ENCODE measurements at regions not wholly inside any gene's neighbourhood (a gene's known extent, or its start where the extent isn't known, plus 50 kb on each side); places are given as distances from the start of the nearest gene placed in this dataset.
"Not testable (repeated sequence)": the region's sequence is repeated elsewhere in the genome, so short reads cannot be mapped to it uniquely, and the experiment has no call there.

DNA sequence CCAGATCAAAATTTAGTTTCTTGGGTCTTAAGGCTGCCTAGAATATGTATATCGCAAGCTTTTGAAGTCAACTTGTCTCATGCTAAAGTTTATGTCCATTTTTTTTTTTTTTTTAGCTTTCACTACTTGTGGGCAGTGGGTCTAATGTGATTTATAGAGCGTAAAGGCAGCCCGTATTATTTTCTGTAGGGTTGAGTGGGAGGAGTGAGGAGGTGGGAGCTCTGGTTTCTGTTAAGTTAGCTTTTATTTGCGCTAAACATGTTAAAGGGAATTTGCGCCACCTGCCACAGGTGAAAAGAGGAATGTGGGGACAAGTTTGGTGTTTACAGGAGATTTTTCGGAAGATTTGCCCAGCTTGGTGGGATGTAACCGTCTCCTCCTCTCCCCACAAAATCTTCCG, 234.2 kb downstream of the IL20RB start:
- H3K36me3 Mint-ChIP-seq: no peaks in the 10 kb centered on the region
- peaks cover 0 to 25% (median 22%) of the 10 kb centered on the region in 5 donors for H3K27me3 Mint-ChIP-seq
- no peak overlapping the region for H3K4me3 Mint-ChIP-seq
- Histone ChIP-seq H3K27ac (ENCODE audit: low read depth, low read length) (no peak overlapping the region), H3K36me3 (ENCODE audit: control insufficient read depth in 2 of 3, insufficient read depth in 3 of 3, low read length in 3 of 3) (no peaks in the 10 kb centered on the region), H3K4me1 (ENCODE audit: control insufficient read depth in 2 of 2, insufficient read depth in 2 of 2, low read length in 2 of 2) (no peaks in the 10 kb centered on the region), H3K9me3 (ENCODE audit: control insufficient read depth in 2 of 3, low read length in 3 of 3) (no peaks in the 10 kb centered on the region), H3K27me3 (ENCODE audit: control insufficient read depth in 2 of 2, insufficient read depth in 2 of 2, low read length in 2 of 2) (no peaks in the 10 kb centered on the region), H3K4me3 (ENCODE audit: low read length) (no peak overlapping the region)
- intact Hi-C loops (cut with micrococcal nuclease): no loop called here
- ATAC-seq (no peak), DNase-seq (no peak)
- CTCF ChIA-PET: no interaction called here
- H3K27ac Mint-ChIP-seq: no peak overlapping the region
- POLR2A ChIA-PET: no interaction called here
- no peaks in the 10 kb centered on the region for H3K4me1 Mint-ChIP-seq
- H3K9me3 Mint-ChIP-seq: peaks cover 0 to 4% (median 0%) of the 10 kb centered on the region in 11 donors

DNA sequence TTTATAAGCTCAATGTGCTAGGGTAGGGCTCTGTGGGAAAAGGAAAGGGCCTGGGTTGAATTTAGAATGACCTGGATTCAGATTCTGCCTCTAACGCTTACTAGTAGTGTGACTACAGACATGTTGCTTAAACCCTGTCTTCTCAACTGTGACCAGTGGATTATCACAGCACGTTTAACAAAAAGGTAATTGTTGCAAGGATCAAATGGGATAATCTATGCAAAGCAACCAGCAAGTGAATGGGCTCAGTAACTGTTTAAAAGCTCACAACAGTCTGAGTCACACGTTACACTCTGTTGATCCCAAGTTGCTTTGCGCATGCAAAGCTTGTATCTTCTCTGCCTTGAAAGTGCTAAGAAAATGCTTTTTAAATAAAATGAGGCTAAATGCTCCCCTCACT, 236.5 kb downstream of the IL20RB start:
- no peak overlapping the region for H3K4me3 Mint-ChIP-seq
- no peak for DNase-seq
- Histone ChIP-seq H3K9me3 (ENCODE audit: control insufficient read depth in 2 of 3, low read length in 3 of 3) (no peaks in the 10 kb centered on the region), H3K4me1 (ENCODE audit: control insufficient read depth in 2 of 2, insufficient read depth in 2 of 2, low read length in 2 of 2) (no peaks in the 10 kb centered on the region), H3K4me3 (ENCODE audit: low read length) (no peak overlapping the region), H3K27me3 (ENCODE audit: control insufficient read depth in 2 of 2, insufficient read depth in 2 of 2, low read length in 2 of 2) (no peaks in the 10 kb centered on the region), H3K27ac (ENCODE audit: low read depth, low read length) (no peak overlapping the region), H3K36me3 (ENCODE audit: control insufficient read depth in 2 of 3, insufficient read depth in 3 of 3, low read length in 3 of 3) (no peaks in the 10 kb centered on the region)
- peaks cover 0 to 11% (median under 1%) of the 10 kb centered on the region in 11 donors for H3K9me3 Mint-ChIP-seq
- no peaks in the 10 kb centered on the region for H3K4me1 Mint-ChIP-seq
- peaks cover 0 to 25% (median 22%) of the 10 kb centered on the region in 5 donors for H3K27me3 Mint-ChIP-seq
- H3K27ac Mint-ChIP-seq: no peak overlapping the region
- no peaks in the 10 kb centered on the region for H3K36me3 Mint-ChIP-seq
- intact Hi-C loops (cut with micrococcal nuclease): no loop called here
- ATAC-seq: no peak
- POLR2A ChIA-PET: no interaction called here
- CTCF ChIA-PET: no interaction called here

DNA sequence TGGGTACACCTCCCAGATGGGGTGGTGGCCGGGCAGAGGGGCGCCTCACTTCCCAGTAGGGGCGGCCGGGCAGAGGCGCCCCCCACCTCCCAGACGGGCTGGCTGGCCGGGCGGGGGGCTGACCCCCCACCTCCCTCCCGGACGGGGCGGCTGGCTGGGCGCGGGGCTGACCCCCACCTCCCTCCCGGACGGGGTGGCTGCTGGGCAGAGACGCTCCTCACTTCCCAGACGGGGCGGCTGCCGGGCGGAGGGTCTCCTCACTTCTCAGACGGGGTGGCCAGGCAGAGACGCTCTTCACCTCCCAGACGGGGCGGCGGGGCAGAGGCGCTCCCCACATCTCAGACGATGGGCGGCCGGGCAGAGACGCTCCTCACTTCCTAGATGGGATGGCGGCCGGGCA, 240.6 kb downstream of the IL20RB start:
- H3K4me3 Mint-ChIP-seq; DNase-seq; H3K4me1 Mint-ChIP-seq; H3K4me1 ChIP-seq (ENCODE audit: control insufficient read depth in 2 of 2, insufficient read depth in 2 of 2, low read length in 2 of 2); H3K27ac Mint-ChIP-seq; POLR2A ChIA-PET; intact Hi-C loops (cut with micrococcal nuclease); H3K36me3 Mint-ChIP-seq; ATAC-seq; H3K27me3 ChIP-seq (ENCODE audit: control insufficient read depth in 2 of 2, insufficient read depth in 2 of 2, low read length in 2 of 2); CTCF ChIA-PET; H3K4me3 ChIP-seq (ENCODE audit: low read length); H3K9me3 ChIP-seq (ENCODE audit: control insufficient read depth in 2 of 3, low read length in 3 of 3); H3K36me3 ChIP-seq (ENCODE audit: control insufficient read depth in 2 of 3, insufficient read depth in 3 of 3, low read length in 3 of 3); H3K27ac ChIP-seq (ENCODE audit: low read depth, low read length): not testable (repeated sequence)
- peaks cover 0 to 15% (median 8%) of the 10 kb centered on the region in 11 donors for H3K9me3 Mint-ChIP-seq
- peaks cover 0 to 32% (median 16%) of the 10 kb centered on the region in 5 donors for H3K27me3 Mint-ChIP-seq

DNA sequence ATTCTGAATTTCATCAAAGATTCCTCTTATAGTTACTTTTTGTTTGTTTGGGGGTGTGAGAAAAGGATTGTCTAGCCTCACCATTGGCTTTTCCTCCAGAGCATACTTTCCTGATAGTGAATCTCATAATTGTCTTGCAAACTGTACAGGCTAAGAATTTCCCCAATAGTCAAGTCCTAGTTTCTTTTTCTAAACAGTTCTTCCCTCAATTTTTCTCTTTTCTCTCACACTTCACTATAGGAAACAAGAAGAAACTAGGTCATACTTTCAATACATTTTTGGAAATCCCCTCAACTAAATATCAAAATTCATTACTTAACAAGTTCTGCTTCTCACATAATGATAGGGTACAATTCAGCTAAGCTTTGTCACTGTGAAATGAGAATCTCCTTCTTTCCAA, 241.9 kb downstream of the IL20RB start:
- no peak overlapping the region for H3K4me3 Mint-ChIP-seq
- no peaks in the 10 kb centered on the region for H3K36me3 Mint-ChIP-seq
- Histone ChIP-seq H3K36me3 (ENCODE audit: control insufficient read depth in 2 of 3, insufficient read depth in 3 of 3, low read length in 3 of 3) (no peaks in the 10 kb centered on the region), H3K4me3 (ENCODE audit: low read length) (no peak overlapping the region), H3K4me1 (ENCODE audit: control insufficient read depth in 2 of 2, insufficient read depth in 2 of 2, low read length in 2 of 2) (no peaks in the 10 kb centered on the region), H3K9me3 (ENCODE audit: control insufficient read depth in 2 of 3, low read length in 3 of 3) (no peaks in the 10 kb centered on the region), H3K27ac (ENCODE audit: low read depth, low read length) (no peak overlapping the region), H3K27me3 (ENCODE audit: control insufficient read depth in 2 of 2, insufficient read depth in 2 of 2, low read length in 2 of 2) (no peaks in the 10 kb centered on the region)
- peaks cover 0 to 15% (median 8%) of the 10 kb centered on the region in 11 donors for H3K9me3 Mint-ChIP-seq
- CTCF ChIA-PET: no interaction called here
- POLR2A ChIA-PET: no interaction called here
- ATAC-seq (no peak), DNase-seq (no peak)
- intact Hi-C loops (cut with micrococcal nuclease): no loop called here
- H3K27ac Mint-ChIP-seq: no peak overlapping the region
- H3K4me1 Mint-ChIP-seq: no peaks in the 10 kb centered on the region
- H3K27me3 Mint-ChIP-seq: peaks cover 0 to 23% (median 12%) of the 10 kb centered on the region in 5 donors

DNA sequence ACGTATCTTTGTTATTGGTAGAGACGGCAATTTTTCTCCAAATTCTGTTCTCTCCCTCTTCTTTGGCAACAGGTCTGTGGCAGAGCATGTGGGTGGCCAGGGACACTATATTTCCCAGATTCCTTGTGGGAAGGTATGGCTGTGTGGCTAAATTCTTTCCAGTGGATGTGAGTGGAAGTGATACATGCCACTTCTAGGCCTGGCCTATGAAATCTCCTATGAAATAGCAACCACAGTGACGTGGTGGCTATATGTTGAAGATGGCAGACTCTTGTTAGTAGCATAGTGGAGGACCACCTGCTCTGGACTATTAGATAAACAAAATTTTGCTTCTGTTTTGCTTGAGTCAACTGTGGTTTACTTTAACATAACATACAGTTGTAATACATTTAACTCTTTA, 243.3 kb downstream of the IL20RB start:
- Histone ChIP-seq H3K4me1 (ENCODE audit: control insufficient read depth in 2 of 2, insufficient read depth in 2 of 2, low read length in 2 of 2) (no peaks in the 10 kb centered on the region), H3K27ac (ENCODE audit: low read depth, low read length) (no peak overlapping the region), H3K27me3 (ENCODE audit: control insufficient read depth in 2 of 2, insufficient read depth in 2 of 2, low read length in 2 of 2) (no peaks in the 10 kb centered on the region), H3K36me3 (ENCODE audit: control insufficient read depth in 2 of 3, insufficient read depth in 3 of 3, low read length in 3 of 3) (no peaks in the 10 kb centered on the region), H3K9me3 (ENCODE audit: control insufficient read depth in 2 of 3, low read length in 3 of 3) (no peaks in the 10 kb centered on the region), H3K4me3 (ENCODE audit: low read length) (no peak overlapping the region)
- Mint-ChIP-seq H3K4me1 (no peaks in the 10 kb centered on the region), H3K4me3 (no peak overlapping the region), H3K27ac (no peak overlapping the region), H3K36me3 (no peaks in the 10 kb centered on the region), H3K9me3 (peaks cover 0 to 15% (median 8%) of the 10 kb centered on the region in 11 donors), H3K27me3 (peaks cover 0 to 21% (median 10%) of the 10 kb centered on the region in 5 donors)
- DNase-seq (no peak), ATAC-seq (no peak)
- ChIA-PET POLR2A (no interaction called here), CTCF (no interaction called here)
- intact Hi-C loops (cut with micrococcal nuclease): no loop called here

DNA sequence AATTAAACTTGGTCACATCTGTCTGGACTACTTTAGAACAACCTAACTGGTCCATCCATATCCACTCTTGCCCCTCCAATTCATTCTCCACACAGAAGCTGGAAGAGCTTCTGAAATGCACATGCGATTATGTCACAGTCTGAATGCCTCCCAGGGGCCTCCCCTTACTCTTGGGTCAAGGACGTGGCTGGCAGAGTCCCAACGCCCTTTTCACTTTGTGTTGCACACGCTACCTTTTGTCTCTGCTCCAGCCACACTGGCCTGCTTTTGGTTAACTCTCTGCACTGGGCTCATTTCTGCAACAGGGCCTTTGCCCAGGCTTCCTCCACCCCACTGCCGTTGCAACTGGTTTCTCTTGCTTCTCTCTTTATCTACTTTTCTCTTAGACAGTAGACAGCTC, 245.2 kb downstream of the IL20RB start:
- intact Hi-C loops (cut with micrococcal nuclease): no loop called here
- CTCF ChIA-PET: no interaction called here
- no peak for DNase-seq
- Histone ChIP-seq H3K27me3 (ENCODE audit: control insufficient read depth in 2 of 2, insufficient read depth in 2 of 2, low read length in 2 of 2) (no peaks in the 10 kb centered on the region), H3K27ac (ENCODE audit: low read depth, low read length) (no peak overlapping the region), H3K4me3 (ENCODE audit: low read length) (no peak overlapping the region), H3K9me3 (ENCODE audit: control insufficient read depth in 2 of 3, low read length in 3 of 3) (no peaks in the 10 kb centered on the region), H3K4me1 (ENCODE audit: control insufficient read depth in 2 of 2, insufficient read depth in 2 of 2, low read length in 2 of 2) (no peaks in the 10 kb centered on the region), H3K36me3 (ENCODE audit: control insufficient read depth in 2 of 3, insufficient read depth in 3 of 3, low read length in 3 of 3) (no peaks in the 10 kb centered on the region)
- H3K9me3 Mint-ChIP-seq: peaks cover 0 to 11% (median 6%) of the 10 kb centered on the region in 11 donors
- POLR2A ChIA-PET: no interaction called here
- H3K36me3 Mint-ChIP-seq: no peaks in the 10 kb centered on the region
- no peak overlapping the region for H3K4me3 Mint-ChIP-seq
- H3K4me1 Mint-ChIP-seq: no peaks in the 10 kb centered on the region
- no peak overlapping the region for H3K27ac Mint-ChIP-seq
- peaks cover 0 to 21% (median 12%) of the 10 kb centered on the region in 5 donors for H3K27me3 Mint-ChIP-seq
- ATAC-seq: no peak

DNA sequence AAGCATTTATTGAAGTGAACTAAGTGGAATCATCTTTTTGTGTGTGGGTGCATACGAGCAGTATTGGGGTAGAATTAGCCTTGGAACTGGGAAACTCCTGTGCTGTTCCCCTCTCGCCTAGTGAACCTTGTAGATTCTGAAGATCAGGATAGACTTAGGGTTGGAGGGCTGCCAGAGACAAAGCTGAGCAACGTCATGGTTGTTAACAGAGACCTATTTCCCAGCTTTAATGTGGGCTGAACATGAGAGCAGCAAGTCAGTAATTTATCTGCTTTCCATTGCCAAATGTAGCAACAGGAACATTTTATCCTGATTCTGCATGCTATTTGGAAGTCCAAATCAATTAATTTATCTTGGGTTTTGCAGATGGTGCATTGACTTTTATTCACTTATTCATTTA, 246.6 kb downstream of the IL20RB start:
- H3K9me3 Mint-ChIP-seq: peaks cover 0 to 9% (median 4%) of the 10 kb centered on the region in 11 donors

More for the DNA sequence above, 246.6 kb downstream of the IL20RB start:
- CTCF ChIA-PET: interaction anchor here (0.6 kb wide), 1 partner anchor 988 kb away, joined by 3 read pairs; no protein-coding TSS in a partner anchor
- Mint-ChIP-seq H3K27ac (no peak overlapping the region), H3K36me3 (no peaks in the 10 kb centered on the region), H3K4me1 (no peaks in the 10 kb centered on the region), H3K27me3 (peaks cover 0 to 21% (median 12%) of the 10 kb centered on the region in 5 donors), H3K4me3 (no peak overlapping the region)
- H3K27me3 ChIP-seq (ENCODE audit: control insufficient read depth in 2 of 2, insufficient read depth in 2 of 2, low read length in 2 of 2): no peaks in the 10 kb centered on the region
- no peaks in the 10 kb centered on the region for H3K4me1 ChIP-seq (ENCODE audit: control insufficient read depth in 2 of 2, insufficient read depth in 2 of 2, low read length in 2 of 2)
- DNase-seq (no peak), ATAC-seq (no peak)
- no peaks in the 10 kb centered on the region for H3K9me3 ChIP-seq (ENCODE audit: control insufficient read depth in 2 of 3, low read length in 3 of 3)
- H3K36me3 ChIP-seq (ENCODE audit: control insufficient read depth in 2 of 3, insufficient read depth in 3 of 3, low read length in 3 of 3): no peaks in the 10 kb centered on the region
- H3K27ac ChIP-seq (ENCODE audit: low read depth, low read length): no peak overlapping the region
- POLR2A ChIA-PET: no interaction called here
- no peak overlapping the region for H3K4me3 ChIP-seq (ENCODE audit: low read length)
- intact Hi-C loops (cut with micrococcal nuclease): no loop called here

All from naive thymus-derived CD4-positive, alpha-beta T cell (primary cell).